SK-N-SH (cell line): ENCODE measurements at regions not wholly inside any gene's neighbourhood (a gene's known extent, or its start where the extent isn't known, plus 50 kb on each side); places are given as distances from the start of the nearest gene placed in this dataset.

Source experiments
- CTCF ChIP-seq: fragments of 200-600 bp; sonication (generic); IDR thresholded peaks from 2 replicates; pipeline ENCODE4 v1.6.1; 2017; ENCODE audit warnings: antibody characterized with exemption, mild to moderate bottlenecking, moderate library complexity
- EP300 ChIP-seq, 2 experiments: IDR thresholded peaks; 2 replicates each; pipeline versions ENCODE4 v1.4.0 to v1.6.1; 2012; ENCODE audit warnings: borderline replicate concordance in 1 of 2, low read depth in 1 of 2, low read length in 1 of 2
- GATA2 ChIP-seq: sonication (generic); formaldehyde crosslinking; IDR thresholded peaks from 2 replicates; pipeline ENCODE4 v1.5.0; 2020; ENCODE audit warnings: mild to moderate bottlenecking, missing genetic modification reagents
- JUND ChIP-seq: IDR thresholded peaks from 2 replicates; pipeline ENCODE4 v1.4.0; 2012
- MAX ChIP-seq: IDR thresholded peaks from 2 replicates; pipeline ENCODE4 v1.4.0; 2012; ENCODE audit warnings: low read depth
- POLR2AphosphoS5 ChIP-seq: IDR thresholded peaks from 2 replicates; pipeline ENCODE4 v1.6.1; 2012; ENCODE audit warnings: low read depth, low read length

- no peak for TF ChIP-seq CTCF
- no peak for TF ChIP-seq MAX
- TF ChIP-seq JUND: no peak
- TF ChIP-seq POLR2AphosphoS5: no peak
- TF ChIP-seq EP300 (IDR thresholded peaks at IDR 0.05; ENCODE audit: borderline replicate concordance in 1 of 2, low read depth in 1 of 2, low read length in 1 of 2): no peak
- TF ChIP-seq GATA2 (CRISPR knock-in tag): no peak
Measured at GRCh38 chr1:177706977-177707376, 262.9 kb downstream of the SEC16B start.
